ENCODE measurements at regions not wholly inside any gene's neighbourhood (a gene's known extent, or its start where the extent isn't known, plus 50 kb on each side); places are given as distances from the start of the nearest gene placed in this dataset.
"Not testable (repeated sequence)": the region's sequence is repeated elsewhere in the genome, so short reads cannot be mapped to it uniquely, and the experiment has no call there.

DNA sequence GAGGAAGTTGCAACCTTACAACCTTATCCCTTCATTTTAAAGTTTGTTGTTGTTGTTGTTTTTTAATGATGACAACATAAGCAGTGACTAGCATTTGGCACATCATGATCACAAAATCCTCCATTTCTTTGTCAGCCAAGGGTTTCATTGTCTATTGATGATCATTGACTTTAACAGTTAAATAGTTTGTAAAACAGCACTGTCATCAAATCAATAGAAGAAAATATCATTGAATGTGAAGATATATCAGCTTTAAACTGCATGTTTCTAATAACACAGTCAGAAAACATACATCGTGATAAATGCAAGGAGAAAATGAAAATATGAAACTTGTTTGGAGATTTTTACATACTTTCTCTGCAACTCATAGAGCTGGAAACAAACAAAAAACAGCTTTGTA, 922.3 kb upstream of the LRFN5 start:
- Histone ChIP-seq H3K36me3 (ENCODE audit: control insufficient read depth, insufficient read depth, low read length) (no peaks in the 10 kb centered on the region), H3K4me3 (ENCODE audit: low read depth, low read length) (no peak overlapping the region), H3K27me3 (ENCODE audit: control insufficient read depth, insufficient read depth, low read length) (no peaks in the 10 kb centered on the region)
- DNase-seq (ENCODE audit: low read depth) (no peak), FAIRE-seq (no peak)
- TF ChIP-seq, protein P1, sequence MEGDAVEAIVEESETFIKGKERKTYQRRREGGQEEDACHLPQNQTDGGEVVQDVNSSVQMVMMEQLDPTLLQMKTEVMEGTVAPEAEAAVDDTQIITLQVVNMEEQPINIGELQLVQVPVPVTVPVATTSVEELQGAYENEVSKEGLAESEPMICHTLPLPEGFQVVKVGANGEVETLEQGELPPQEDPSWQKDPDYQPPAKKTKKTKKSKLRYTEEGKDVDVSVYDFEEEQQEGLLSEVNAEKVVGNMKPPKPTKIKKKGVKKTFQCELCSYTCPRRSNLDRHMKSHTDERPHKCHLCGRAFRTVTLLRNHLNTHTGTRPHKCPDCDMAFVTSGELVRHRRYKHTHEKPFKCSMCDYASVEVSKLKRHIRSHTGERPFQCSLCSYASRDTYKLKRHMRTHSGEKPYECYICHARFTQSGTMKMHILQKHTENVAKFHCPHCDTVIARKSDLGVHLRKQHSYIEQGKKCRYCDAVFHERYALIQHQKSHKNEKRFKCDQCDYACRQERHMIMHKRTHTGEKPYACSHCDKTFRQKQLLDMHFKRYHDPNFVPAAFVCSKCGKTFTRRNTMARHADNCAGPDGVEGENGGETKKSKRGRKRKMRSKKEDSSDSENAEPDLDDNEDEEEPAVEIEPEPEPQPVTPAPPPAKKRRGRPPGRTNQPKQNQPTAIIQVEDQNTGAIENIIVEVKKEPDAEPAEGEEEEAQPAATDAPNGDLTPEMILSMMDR (IDR thresholded peaks at IDR 0.05; ENCODE audit: insufficient read depth, low read length, severe bottlenecking) = no peak

DNA sequence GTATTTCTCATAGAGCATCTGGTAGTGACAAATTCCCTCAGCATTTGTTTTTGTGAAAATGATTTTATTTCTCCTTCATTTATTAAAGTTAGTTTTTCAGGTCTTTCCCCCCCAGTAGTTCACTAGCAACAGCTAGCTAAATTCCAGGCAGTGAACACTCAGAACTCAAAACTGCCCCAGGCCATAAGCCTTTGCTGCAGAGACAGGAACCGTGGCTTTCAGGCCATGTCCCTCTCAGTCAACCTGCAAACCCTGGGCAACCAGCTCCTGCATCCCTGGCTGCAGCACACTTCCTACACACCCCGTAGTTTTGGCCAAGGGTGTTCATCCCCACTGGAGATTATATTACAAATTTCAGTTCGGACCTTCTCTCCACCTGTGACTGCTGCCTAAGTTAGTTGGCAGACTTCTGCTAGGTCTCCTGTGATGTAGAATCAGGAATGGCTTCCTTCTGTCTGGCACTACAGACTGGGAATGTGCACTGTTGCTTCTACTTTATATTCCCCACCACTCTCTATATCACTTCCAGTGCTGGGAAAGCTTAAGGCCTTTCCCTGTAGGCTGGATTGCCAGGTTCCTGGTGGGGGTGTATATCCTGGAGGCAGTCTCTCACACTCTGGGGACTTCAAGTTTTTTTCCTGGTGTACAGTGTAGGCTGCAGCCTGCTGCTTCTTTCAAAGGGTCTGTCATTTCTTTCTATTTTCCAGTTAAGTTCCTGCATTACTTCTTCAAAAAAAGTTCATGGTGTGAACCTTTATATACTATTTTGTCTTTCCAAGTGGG, 924.4 kb upstream of the LRFN5 start:
- Histone ChIP-seq H3K36me3 (ENCODE audit: control insufficient read depth, insufficient read depth, low read length) (no peaks in the 10 kb centered on the region), H3K27me3 (ENCODE audit: control insufficient read depth, insufficient read depth, low read length) (no peaks in the 10 kb centered on the region), H3K4me3 (ENCODE audit: low read depth, low read length) (no peak overlapping the region)
- FAIRE-seq = no peak
- TF ChIP-seq, protein P1 (IDR thresholded peaks at IDR 0.05; ENCODE audit: insufficient read depth, low read length, severe bottlenecking) = no peak
- no peak for DNase-seq (ENCODE audit: low read depth)

DNA sequence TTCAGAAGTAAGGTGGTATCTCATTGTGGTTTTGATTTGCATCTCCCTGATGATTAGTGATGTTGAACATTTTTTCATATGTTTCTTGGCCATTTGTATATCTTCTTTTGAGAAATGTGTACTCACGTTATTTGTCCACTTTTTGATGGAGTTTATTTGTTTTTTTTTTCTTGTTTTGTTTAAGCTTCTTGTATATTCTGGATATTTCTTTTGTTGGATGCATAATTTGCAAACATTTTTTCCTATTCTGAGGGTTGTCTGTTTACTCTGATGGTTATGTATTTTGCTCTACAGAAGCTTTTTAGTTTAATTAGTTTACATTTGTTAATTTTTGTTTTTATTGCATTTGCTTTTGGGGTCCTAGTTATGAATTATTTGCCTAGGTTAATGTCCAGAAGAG, 927.4 kb upstream of the LRFN5 start:
- DNase-seq (ENCODE audit: low read depth) (no peak), FAIRE-seq (no peak)
- H3K4me3 ChIP-seq (ENCODE audit: low read depth, low read length) = no peak overlapping the region
- no peaks in the 10 kb centered on the region for H3K27me3 ChIP-seq (ENCODE audit: control insufficient read depth, insufficient read depth, low read length)
- TF ChIP-seq, protein P1 (IDR thresholded peaks at IDR 0.05; ENCODE audit: insufficient read depth, low read length, severe bottlenecking) = no peak
- H3K36me3 ChIP-seq (ENCODE audit: control insufficient read depth, insufficient read depth, low read length) = no peaks in the 10 kb centered on the region

DNA sequence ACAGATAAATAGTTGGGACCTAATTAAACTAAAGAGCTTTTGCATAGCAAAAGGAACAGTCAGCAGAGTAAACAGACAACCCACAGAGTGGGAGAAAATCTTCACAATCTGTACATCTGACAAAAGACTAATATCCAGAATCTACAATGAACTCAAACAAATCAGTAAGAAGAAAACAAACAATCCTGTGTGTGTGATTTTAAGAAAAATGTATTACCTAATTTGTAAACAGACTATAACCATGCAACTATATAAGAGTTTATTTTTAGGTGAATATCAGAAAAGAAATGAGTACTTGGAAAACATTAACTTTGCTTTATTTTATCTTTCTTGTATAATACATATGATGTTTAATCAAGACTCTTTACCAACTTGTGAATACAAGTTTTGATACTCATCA, 929.5 kb upstream of the LRFN5 start:
- H3K36me3 ChIP-seq (ENCODE audit: control insufficient read depth, insufficient read depth, low read length); FAIRE-seq: not testable (repeated sequence)

DNA sequence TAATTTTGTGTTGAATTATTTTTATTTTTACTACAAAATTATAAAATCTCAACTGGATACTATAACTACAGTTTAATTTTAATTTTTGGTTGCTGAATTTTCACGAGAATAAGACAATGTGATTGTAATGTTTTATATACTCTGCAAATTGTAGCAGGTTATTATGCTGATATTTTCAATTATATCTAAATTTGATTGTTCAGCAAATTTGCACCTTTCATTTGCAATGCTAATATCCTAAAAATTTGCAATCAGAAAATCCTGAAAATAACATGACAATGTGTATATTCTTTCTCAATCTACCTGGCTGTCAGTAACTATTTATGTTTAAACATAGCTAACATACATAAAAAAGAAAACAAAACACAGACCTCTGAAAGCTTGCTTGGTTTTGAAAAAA, 932.2 kb upstream of the LRFN5 start:
- FAIRE-seq (no peak), DNase-seq (ENCODE audit: low read depth) (no peak)
- Histone ChIP-seq H3K27me3 (ENCODE audit: control insufficient read depth, insufficient read depth, low read length) (no peaks in the 10 kb centered on the region), H3K4me3 (ENCODE audit: low read depth, low read length) (no peak overlapping the region), H3K36me3 (ENCODE audit: control insufficient read depth, insufficient read depth, low read length) (no peaks in the 10 kb centered on the region)
- TF ChIP-seq, protein P1 (IDR thresholded peaks at IDR 0.05; ENCODE audit: insufficient read depth, low read length, severe bottlenecking) = no peak

More for the DNA sequence above, 929.5 kb upstream of the LRFN5 start:
- H3K27me3 ChIP-seq (ENCODE audit: control insufficient read depth, insufficient read depth, low read length); DNase-seq (ENCODE audit: low read depth); H3K4me3 ChIP-seq (ENCODE audit: low read depth, low read length): not testable (repeated sequence)

DNA sequence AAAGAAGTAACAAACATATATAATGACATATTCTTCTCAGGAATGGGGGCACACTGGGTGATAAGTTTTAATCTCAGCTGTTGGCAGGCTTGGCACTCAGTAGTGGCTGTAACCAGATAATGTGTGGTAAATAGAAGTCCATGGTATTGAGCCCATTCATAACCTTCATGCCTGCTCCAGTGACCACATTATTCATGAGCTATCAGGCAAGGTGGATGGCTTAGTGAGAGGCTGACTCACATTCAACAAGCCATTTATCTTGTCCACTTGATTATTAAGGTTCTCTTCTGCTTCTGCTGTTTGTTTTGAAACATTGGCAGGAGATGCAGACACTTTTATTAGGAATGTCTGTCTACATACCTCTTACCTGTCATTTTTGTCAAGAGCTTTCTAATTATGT, 950.4 kb upstream of the LRFN5 start:
- no peaks in the 10 kb centered on the region for H3K27me3 ChIP-seq (ENCODE audit: control insufficient read depth, insufficient read depth, low read length)
- no peak overlapping the region for H3K4me3 ChIP-seq (ENCODE audit: low read depth, low read length)
- no peak for FAIRE-seq
- TF ChIP-seq, protein P1 (IDR thresholded peaks at IDR 0.05; ENCODE audit: insufficient read depth, low read length, severe bottlenecking) = no peak
- DNase-seq (ENCODE audit: low read depth) = no peak
- H3K36me3 ChIP-seq (ENCODE audit: control insufficient read depth, insufficient read depth, low read length) = no peaks in the 10 kb centered on the region

Data from bronchial epithelial cell (primary cell).